Lower leg skin (tissue), 4 donors: ENCODE measurements at regions not wholly inside any gene's neighbourhood (a gene's known extent, or its start where the extent isn't known, plus 50 kb on each side); places are given as distances from the start of the nearest gene placed in this dataset.

Source experiments
- DNase-seq, 2 donors: peaks; one replicate each; pipeline ENCODE4 v3.0.0-alpha.2; 2019; ENCODE audit warnings: low spot score in 2 of 2
- H3K4me3 ChIP-seq: fragments of 200-600 bp; sonication (generic); 2 replicates; pipeline ENCODE4 v1.5.1; 2017; ENCODE audit warnings: mild to moderate bottlenecking, low read depth; ENCODE audit not compliant: poor library complexity, severe bottlenecking
- POLR2A ChIP-seq, 2 donors: fragments of 450-650 bp; IDR thresholded peaks; one replicate each; pipeline ENCODE4 v1.6.1; 2016 to 2017; ENCODE audit warnings: antibody characterized with exemption in 2 of 2, mild to moderate bottlenecking in 1 of 2, moderate library complexity in 1 of 2
- WGBS, 2 donors: methylation state at CpG; one replicate each; pipeline ENCODE4 v1.1.5; 2018; 5-methylcytosine and 5-hydroxymethylcytosine counted together
- intact Hi-C: fragments of 100-400 bp; cut with DNase I; formaldehyde crosslinking; loops from one replicate; pipeline ENCODE4 v1.15.0; 2023; ENCODE audit warnings: low total_unique reads
- TF ChIP-seq, protein P1 (sequence below), 3 donors: fragments of 450-650 bp; IDR thresholded peaks; one replicate each; pipeline ENCODE4 v1.5.1; 2016; ENCODE audit warnings: antibody characterized with exemption in 3 of 3, mild to moderate bottlenecking in 3 of 3, moderate library complexity in 2 of 3

DNA sequence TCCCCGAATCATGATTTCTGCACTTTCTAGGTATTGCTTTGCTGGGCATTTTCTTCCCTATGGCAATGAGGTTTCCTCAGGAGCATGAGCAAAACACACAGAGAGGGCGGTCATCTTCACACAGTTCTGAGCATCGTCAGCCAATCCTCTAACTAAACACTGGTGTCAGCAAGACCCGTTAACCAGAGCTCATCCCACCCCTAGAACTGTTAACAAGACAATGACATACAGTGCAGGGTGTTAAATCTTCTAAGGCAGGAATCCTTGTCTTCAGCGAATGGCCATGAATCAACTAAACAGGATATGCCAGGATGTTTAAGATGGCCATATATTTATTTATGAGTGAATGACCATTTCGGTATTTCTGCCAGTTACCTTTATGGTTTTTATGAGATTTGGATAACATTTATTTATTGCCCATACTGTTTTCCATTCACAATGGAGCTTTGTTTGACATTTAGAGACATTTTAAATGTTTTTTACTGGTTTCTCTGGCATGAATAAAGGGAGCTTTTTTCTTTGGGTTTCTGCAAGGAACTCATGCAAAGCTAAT lies 411.5 kb upstream of the PROK2 start:
- intact Hi-C loops: no loop called here
- no peak overlapping the region for H3K4me3 ChIP-seq
- WGBS, 2 donors: 84 to 86% methylated on average over 6 of the region's 6 CpGs
- no peak for DNase-seq
- TF ChIP-seq, protein P1, sequence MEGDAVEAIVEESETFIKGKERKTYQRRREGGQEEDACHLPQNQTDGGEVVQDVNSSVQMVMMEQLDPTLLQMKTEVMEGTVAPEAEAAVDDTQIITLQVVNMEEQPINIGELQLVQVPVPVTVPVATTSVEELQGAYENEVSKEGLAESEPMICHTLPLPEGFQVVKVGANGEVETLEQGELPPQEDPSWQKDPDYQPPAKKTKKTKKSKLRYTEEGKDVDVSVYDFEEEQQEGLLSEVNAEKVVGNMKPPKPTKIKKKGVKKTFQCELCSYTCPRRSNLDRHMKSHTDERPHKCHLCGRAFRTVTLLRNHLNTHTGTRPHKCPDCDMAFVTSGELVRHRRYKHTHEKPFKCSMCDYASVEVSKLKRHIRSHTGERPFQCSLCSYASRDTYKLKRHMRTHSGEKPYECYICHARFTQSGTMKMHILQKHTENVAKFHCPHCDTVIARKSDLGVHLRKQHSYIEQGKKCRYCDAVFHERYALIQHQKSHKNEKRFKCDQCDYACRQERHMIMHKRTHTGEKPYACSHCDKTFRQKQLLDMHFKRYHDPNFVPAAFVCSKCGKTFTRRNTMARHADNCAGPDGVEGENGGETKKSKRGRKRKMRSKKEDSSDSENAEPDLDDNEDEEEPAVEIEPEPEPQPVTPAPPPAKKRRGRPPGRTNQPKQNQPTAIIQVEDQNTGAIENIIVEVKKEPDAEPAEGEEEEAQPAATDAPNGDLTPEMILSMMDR (IDR thresholded peaks at IDR 0.05): no peak
- no peak for TF ChIP-seq POLR2A (IDR thresholded peaks at IDR 0.05)

DNA sequence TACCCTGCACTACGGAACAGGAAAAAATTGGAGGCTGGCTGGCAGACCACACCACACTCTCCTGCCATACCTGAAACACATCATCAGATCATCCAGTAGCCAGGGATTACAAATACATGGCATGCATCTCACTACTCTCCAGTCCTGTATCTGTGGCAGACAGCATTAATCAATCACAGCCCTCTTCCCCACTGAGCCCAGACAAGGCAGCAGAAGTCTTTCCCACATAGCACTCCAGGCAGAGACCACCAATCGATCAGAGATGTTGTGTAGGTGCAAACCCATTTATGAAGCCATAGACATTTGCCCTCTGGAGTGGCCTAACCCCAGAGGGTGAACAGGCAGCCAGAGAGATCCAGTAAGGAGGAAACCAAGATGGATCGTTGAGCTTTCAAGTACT lies 410.9 kb upstream of the PROK2 start:
- DNase-seq: no peak
- intact Hi-C loops: no loop called here
- H3K4me3 ChIP-seq: no peak overlapping the region
- TF ChIP-seq, protein P1 (IDR thresholded peaks at IDR 0.05): no peak
- no peak for TF ChIP-seq POLR2A (IDR thresholded peaks at IDR 0.05)
- WGBS, 2 donors: 83 to 86% methylated on average over 3 of the region's 3 CpGs

DNA sequence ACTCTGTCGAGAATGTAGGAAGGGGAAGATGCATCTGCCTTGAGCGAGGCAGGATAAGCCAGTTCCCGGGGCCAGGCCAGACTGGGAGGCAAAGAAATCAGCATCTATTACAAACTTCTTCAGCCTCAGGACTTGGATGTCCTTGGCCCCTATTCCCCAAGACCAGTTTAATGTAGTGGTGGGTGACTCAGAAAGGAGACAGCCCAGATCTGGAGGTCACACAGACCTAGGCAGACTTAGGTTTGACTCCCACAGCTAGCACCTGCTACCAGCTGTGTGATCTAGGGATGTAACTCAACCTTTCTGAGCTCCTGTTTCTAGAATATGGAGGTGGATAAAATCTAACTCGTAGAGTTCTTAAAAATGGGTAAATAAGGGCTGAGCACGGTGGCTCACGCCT lies 409.5 kb upstream of the PROK2 start:
- WGBS, 2 donors: 85 to 96% methylated on average over 6 of the region's 6 CpGs

DNA sequence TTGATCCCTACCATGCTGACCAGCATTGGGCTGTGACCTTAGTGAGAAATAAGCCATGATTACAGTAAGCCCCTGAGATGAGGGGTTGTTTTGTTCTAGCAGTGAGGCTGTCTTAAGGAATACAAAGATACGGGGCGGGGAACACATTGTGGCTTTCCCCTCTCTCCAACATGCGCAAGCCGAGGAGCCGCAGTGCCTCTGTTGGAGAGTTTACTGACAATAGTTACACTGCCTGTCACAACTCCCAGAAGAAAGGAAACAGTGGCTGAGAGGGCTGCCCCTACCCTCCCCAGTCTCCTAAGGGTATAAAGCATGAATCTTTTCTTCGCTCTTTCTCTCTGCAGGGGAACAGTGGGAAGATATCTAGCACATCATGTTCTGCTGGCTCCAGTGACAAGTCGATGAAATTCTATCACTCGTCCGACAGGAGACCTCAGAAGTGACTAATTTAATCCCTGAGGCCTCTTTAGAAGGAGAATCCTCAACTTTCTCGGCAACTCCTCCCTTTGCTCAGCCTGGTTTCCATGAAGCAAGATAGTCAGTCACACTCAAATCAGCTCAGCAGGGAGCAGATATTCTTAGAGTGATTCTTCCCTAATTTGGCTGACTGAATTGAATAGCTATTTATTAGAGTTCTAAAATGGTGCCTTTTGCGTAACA lies 409.0 kb upstream of the PROK2 start:
- DNase-seq: peak in 1 of 2 donors; percentile 45
- TF ChIP-seq, protein P1 (IDR thresholded peaks at IDR 0.05): no peak
- no peak for TF ChIP-seq POLR2A (IDR thresholded peaks at IDR 0.05)
- no peak overlapping the region for H3K4me3 ChIP-seq
- intact Hi-C loops: no loop called here
- 77 to 79% methylated on average over 11 of the region's 11 CpGs for WGBS, 2 donors

More for the DNA sequence above, 409.5 kb upstream of the PROK2 start:
- intact Hi-C loops: no loop called here
- TF ChIP-seq, protein P1 (IDR thresholded peaks at IDR 0.05): no peak
- TF ChIP-seq POLR2A (IDR thresholded peaks at IDR 0.05): no peak
- no peak overlapping the region for H3K4me3 ChIP-seq
- DNase-seq: no peak

DNA sequence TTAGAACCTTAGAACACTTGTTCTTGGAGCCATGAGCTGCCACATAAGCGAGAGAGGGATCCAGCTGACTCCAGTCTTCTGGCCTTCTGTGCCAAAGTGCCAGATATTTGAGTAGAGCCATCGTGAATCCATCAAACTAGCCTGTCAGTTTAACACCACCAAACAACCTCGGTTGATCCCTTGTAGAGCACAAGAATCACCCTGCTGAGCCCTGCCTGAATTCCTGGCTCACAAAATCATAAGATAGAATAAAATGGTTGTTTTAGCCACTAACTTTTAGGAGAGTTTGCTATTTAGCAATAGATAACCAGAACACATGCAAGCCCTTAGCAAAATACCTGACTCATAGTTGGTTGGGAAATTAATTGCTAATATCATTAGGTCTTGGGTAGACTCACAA lies 407.6 kb upstream of the PROK2 start:
- intact Hi-C loops: no loop called here
- TF ChIP-seq POLR2A (IDR thresholded peaks at IDR 0.05): no peak
- TF ChIP-seq, protein P1 (IDR thresholded peaks at IDR 0.05): no peak
- H3K4me3 ChIP-seq: no peak overlapping the region
- no peak for DNase-seq
- WGBS, 2 donors: 86 to 93% methylated on average over 3 of the region's 3 CpGs
